HCEC 1CT (cell line): ENCODE measurements at regions not wholly inside any gene's neighbourhood (a gene's known extent, or its start where the extent isn't known, plus 50 kb on each side); places are given as distances from the start of the nearest gene placed in this dataset.
"Not testable (repeated sequence)": the region's sequence is repeated elsewhere in the genome, so short reads cannot be mapped to it uniquely, and the experiment has no call there.

ENCODE experiments used
- DNase-seq: peaks from one replicate; pipeline ENCODE4 v3.0.0-alpha.2; 2017

GRCh38 chrX:140447150-140447549 lies 57.7 kb downstream of the SOX3 start:
- no peak for DNase-seq

DNA sequence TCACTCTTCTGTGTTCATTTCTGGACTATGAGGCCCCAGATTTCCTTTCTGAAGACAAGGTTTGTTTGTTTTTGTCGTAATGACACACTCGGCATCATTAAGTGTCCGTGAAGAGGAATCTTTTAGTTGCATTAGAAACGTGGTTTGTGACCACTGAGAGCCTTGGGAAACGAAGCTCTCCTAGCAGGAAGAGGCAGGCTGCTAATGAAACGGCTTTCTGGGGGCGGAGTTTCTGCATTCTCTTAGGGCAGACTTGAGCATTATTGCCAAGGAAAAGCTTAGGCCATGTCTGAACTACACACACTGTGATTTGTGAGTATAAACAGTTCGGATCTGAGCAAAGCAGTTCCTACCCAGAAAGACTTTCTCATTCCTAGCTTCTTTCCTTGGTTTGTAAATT lies 64.0 kb downstream of the SOX3 start:
- no peak for DNase-seq

DNA sequence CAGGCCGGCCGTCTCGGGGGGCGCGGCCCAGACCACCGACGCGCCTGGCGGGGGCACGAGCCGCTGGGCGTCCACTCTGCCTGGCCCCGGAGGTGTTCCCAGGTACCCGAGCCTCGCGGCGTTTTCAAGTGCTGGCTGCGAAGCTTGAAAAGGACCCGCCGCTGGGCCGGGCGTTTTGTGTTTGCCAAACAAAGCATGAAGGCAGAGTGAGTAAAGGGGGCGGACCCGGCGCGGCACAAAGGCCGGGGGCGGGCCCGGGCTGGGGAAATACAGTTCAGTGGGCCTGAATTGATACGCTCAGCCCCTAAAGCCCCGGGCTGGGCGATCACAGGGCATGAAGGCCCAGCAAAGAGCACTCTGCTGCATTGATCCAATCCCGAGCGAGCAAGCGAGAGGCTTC lies 65.4 kb downstream of the SOX3 start:
- no peak for DNase-seq

GRCh38 chrX:140434347-140434746 lies 70.5 kb downstream of the SOX3 start:
- no peak for DNase-seq

- DNase-seq, result no peak
Observed at GRCh38 chrX:140433582-140433981, 71.3 kb downstream of the SOX3 start.

DNA sequence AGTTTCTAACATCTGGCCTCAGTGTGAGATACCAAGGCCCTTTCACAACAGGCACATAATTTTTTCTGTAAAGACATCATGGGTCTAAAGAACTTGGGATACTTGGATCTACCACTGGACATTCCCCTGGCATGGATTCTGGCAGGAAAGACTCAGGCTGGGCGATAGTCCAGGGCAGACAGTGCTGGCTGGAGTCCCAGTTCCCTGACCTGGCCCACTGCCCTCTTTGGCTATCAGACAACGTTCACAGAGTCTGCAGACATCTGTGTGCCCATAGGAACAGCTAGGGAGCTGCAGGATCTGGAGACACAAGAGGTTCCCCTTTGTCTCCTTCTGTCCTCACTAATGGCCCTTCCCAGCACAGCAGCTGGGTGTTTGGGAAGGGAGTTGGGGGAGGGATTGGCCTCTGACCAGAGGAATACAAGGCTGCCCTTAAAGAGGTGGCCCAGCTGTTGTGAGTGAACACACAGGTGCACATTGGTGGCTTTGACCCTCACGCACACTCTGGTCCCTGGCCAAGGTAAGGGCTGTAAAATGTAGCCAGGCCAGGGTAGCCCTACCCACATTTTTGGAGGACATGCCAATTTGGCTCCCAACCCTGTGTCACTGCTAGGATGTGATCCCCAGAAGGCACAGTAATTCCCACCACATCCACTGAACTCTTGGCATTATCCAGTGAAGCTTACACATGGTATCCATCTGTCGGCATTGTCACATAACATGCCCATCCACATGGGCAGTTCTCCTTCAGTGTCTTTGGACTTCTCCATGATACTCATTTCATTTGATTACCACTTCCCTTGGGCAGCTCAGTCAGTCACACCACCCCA lies 72.3 kb downstream of the SOX3 start:
- no peak for DNase-seq

GRCh38 chrX:140431521-140431920 lies 73.3 kb downstream of the SOX3 start:
- no peak for DNase-seq

GRCh38 chrX:140425712-140426395 lies 79.0 kb downstream of the SOX3 start:
- no peak for DNase-seq

DNA sequence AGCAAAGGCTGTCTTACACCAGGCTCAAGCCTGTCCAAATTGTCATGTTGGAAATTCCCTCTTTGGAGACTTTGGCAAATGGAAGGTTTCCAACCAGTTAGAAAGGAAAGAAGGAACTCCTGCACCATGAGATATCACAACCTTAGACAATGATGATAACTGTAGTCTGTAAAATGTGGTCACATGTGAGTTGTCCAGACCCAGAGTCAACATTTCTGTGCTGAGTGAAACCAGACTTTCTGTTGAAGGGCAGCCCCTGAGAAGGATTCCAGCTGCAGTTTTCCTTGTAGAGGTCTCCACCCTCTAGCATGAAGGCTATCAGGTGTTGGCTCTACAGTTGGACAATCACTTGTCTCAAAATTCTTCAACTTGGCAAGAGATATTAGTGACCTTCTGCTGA lies 82.4 kb downstream of the SOX3 start:
- no peak for DNase-seq

DNA sequence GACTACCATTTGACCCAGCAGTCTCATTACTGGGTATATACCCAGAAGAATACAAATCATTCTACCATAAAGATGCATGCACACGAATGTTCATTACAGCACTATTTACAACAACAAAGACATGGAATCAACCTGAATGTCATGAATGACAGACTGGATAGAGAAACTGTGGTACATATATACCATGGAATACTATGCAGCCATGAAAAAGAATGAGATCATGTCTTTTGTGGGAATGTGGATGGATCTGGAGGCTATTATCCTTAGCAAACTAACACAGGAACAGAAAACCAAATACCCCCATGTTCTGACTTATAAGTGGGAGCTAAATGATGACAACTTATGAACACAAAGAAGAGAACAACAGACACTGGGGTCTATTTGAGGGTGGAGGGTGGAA lies 102.7 kb downstream of the SOX3 start:
- not testable (repeated sequence) for DNase-seq

GRCh38 chrX:140396326-140396725 lies 108.5 kb downstream of the SOX3 start:
- DNase-seq, result not testable (repeated sequence)

GRCh38 chrX:140393507-140393906 lies 111.4 kb downstream of the SOX3 start:
- DNase-seq, result no peak

GRCh38 chrX:140391313-140391712 lies 113.6 kb downstream of the SOX3 start:
- DNase-seq, result no peak

DNA sequence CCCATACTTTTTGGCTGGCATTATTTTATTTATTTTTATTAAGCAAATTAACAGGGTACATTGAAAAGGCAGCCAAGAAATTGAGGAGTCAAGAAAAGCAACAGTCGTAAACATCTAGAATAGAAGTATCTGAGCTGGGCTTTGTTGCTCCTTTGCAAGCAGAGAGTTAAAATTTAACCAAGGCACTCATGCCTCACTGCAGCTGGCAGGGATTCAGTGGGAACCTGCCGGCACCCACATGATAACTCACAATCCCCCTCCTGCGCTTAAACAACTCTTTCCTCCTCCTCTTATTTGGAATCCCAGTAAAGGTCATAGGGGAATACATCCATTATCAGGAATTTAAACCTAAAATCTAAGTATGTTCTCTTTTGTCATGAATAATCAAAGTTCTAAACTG lies 115.5 kb downstream of the SOX3 start:
- no peak for DNase-seq

DNA sequence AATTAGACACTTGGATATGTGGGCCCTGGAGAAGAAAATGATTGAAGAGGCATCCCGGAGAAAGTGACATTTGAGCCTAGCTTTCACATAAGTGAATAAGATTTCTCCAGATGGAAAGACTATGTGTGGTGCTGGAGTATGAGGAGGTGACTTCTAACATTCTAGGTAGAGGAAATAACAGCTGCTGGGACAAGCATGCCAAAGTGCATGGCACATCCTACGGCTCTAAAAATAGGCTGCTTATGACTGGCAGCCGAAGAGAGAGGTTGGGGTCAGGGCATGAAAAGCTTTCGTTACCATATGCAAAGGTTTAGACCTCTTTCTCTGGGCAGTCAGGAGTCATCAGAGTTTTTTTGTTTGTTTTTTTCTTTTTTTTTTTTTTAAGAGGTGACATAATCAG lies 142.0 kb downstream of the SOX3 start:
- DNase-seq, result no peak

DNA sequence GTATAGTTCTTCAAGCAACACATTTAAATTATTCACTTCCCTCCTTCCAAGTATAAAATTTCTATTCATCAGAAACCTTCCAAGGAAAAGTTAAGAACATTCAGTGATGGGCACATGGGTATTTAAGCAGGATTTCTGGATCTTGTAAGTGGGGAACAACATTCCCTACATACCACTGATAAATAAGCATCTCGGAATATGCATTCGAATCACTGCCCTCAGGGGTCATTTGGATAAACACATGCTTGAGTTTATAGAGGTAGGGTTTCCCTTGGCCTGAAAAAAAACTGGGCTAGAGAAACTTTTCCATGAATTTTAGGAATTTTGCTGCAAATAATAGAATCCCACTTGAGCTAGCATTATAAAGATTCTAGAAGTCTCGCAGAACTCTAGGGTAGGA lies 143.9 kb downstream of the SOX3 start:
- DNase-seq, result no peak

DNA sequence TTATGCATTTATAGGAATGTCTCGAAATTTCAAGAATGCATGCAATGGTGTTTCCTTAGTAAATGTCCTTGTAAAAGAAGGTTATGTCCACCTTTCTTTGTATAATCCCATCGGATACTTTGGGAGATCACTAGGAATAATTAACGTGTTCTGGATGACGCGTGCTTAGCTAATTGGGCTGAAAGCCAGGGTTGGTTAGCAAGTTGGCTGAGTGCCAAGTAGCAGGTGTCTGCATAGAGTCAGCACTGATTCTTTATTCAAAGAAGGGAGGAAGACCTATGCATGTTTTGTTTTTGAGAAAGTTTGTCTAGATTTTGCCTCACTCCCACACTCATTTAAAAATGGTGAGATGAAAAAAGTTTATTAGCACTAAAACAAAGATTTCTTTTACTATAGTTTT lies 144.6 kb downstream of the SOX3 start:
- DNase-seq, result no peak

DNA sequence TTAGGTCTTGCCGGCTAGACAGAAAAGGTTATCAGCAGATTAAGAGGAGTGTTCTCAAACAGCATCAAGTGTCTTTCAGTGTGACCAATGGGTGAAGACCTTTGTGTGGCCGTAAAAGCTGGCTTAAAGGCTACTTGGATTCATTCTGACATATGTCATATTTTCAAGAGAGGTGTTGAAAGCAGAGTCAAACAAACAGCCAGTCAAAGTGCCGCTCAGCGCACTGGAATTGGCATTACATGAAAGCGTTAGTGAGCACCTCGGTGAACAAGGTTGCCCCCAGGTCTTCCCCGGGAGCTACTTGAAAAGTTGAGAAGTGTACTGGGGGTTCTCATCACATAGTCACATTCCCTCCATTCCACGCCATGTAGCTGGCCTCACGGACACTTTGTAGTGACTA lies 148.9 kb downstream of the SOX3 start:
- DNase-seq, result no peak

DNA sequence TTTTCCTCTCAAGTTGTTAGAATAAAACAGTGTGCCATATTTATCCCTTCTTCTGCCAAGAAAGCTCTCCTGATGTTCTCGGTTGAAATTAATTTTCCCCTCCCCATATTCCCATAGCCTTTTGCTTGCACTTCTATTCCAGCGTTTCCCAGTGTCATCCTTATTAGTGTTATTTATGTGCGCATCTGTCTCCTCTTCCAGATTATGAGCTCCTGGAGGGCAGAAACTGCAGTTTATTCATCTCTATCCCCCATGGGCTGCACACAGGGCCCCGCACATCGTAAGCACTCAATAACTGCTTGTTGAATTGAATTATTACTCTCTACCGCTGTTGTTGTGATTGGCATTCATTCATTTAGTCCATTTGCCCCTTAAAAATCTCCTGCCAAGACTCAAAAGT lies 149.4 kb downstream of the SOX3 start:
- no peak for DNase-seq

DNA sequence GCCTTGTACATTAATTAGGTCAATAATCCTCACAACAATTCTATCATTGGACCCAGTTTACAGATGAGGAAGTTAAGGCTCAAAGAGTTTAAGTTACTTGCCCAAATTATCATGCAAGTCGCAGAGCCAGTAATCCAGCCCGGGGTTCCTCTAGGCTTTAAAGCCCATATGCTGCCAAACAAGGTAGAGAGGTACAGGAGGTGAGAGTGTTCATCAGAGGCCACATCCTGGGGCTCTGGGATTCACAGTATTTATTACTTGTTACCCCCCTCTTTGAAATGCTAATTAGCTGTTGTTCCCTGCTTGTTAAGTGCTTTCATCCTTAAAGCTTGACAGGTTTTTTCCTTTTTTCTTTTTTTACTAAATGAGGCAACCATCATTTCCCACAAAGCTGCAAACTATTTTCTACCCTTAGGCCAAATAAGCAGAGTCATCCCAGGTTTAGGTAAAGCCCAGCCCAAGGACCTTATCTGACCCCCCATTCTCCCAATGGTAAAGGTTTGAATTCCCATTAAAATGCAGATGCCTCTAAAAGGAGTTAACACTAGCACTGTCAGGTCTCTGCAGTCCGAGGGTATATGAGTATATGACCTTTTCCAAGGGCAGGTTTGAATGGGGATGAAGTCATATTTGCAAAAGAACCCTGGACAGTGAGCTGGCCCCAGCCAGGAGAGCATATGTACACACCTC lies 150.3 kb downstream of the SOX3 start:
- DNase-seq, result no peak

- no peak for DNase-seq
Observed at GRCh38 chrX:140346729-140347128, 158.1 kb downstream of the SOX3 start.

GRCh38 chrX:140343226-140343868 lies 161.5 kb downstream of the SOX3 start:
- DNase-seq, result no peak

DNA sequence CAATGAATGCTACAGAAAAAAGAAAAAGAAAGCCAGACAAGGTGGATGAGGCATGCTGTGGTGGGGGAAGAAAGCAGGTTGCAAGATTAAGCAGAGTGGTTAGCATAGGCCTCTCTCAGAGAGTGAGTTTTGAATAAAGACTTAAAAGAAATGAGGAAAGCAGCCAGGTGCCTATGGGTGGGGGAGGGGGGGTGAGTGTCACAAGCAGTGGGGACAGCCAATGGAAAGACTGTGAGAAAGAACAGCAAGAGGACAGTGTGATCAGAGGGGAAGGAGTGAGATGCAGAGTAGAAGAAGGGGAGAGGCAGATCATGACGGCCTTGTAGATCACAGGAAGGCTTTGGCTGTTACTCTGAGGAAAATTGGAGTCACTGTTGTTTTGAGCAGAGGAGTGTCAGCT lies 162.5 kb downstream of the SOX3 start:
- no peak for DNase-seq

- DNase-seq, result no peak
Observed at GRCh38 chrX:140337263-140337662, 167.6 kb downstream of the SOX3 start.
